B cell (primary cell): ENCODE measurements at regions not wholly inside any gene's neighbourhood (a gene's known extent, or its start where the extent isn't known, plus 50 kb on each side); places are given as distances from the start of the nearest gene placed in this dataset.

Source experiments
- ATAC-seq: fragments of 200-7000 bp; cut with Tn5 transposase; one replicate; pipeline ENCODE4 v1.10.0; 2021; ENCODE audit warnings: low read depth, mild to moderate bottlenecking, moderate number of reproducible peaks, moderate library complexity
- CTCF ChIA-PET: fragments of 350-600 bp; sonication (Branson Sonifier 250); formaldehyde crosslinking; loops from one replicate; lab custom pipeline; 2021; ENCODE audit warnings: antibody characterized with exemption, inconsistent platforms; lab: Charles Lee
- POLR2A ChIA-PET: fragments of 350-600 bp; sonication (Branson Sonifier 250); formaldehyde crosslinking; loops from one replicate; lab custom pipeline; 2021; ENCODE audit warnings: antibody characterized with exemption; lab: Charles Lee
- DNase-seq: peaks from one replicate; pipeline ENCODE4 v3.0.0; 2013
- H2AFZ ChIP-seq: 2 replicates; pipeline ENCODE4 v1.6.1; 2012; ENCODE audit warnings: mild to moderate bottlenecking, low read depth, low read length; ENCODE audit not compliant: insufficient read depth, poor library complexity, severe bottlenecking
- H3K27ac ChIP-seq, 2 donors: 1 replicate in 1 of 2; 2 replicates in 1 of 2; pipeline ENCODE4 v1.5.1; 2012 to 2013; ENCODE audit warnings: low read length in 2 of 2, mild to moderate bottlenecking in 2 of 2, moderate library complexity in 1 of 2
- H3K27me3 ChIP-seq, 4 experiments: fragments of 200-600 bp in 1 of 4; sonication (generic) in 1 of 4; replicated peaks in 1 of 4; 1 replicate in 2 of 4; 2 replicates in 2 of 4; pipeline versions ENCODE4 v1.6.1 to v1.7.0; 2013 to 2016; ENCODE audit warnings: low read length in 3 of 4, mild to moderate bottlenecking in 2 of 4, mixed read lengths in 1 of 4, moderate library complexity in 1 of 4; ENCODE audit not compliant: insufficient read depth in 4 of 4, control insufficient read depth in 3 of 4; ENCODE audit errors: control extremely low read depth in 1 of 4
- H3K36me3 ChIP-seq, 2 experiments: replicated peaks in 1 of 2; 1 replicate in 1 of 2; 2 replicates in 1 of 2; pipeline versions ENCODE4 v1.6.1 to v1.7.1; 2013; ENCODE audit warnings: low read length in 1 of 2; ENCODE audit not compliant: insufficient read depth in 2 of 2, control insufficient read depth in 1 of 2; ENCODE audit errors: control extremely low read depth in 1 of 2, extremely low read depth in 1 of 2
- H3K4me1 ChIP-seq, 2 donors: fragments of 200-600 bp in 1 of 2; sonication (generic) in 1 of 2; 1 replicate in 1 of 2; 2 replicates in 1 of 2; pipeline versions ENCODE4 v1.5.1 to v1.6.1; 2013 to 2017; ENCODE audit warnings: low read length in 2 of 2; ENCODE audit not compliant: control insufficient read depth in 2 of 2, insufficient read depth in 2 of 2
- H3K4me2 ChIP-seq: replicated peaks from 2 replicates; pipeline ENCODE3; 2012; ENCODE audit warnings: mild to moderate bottlenecking, low read depth, low read length; ENCODE audit not compliant: poor library complexity, severe bottlenecking
- H3K4me3 ChIP-seq, 5 experiments: fragments of 200-600 bp in 1 of 5; sonication (generic) in 1 of 5; 1 replicate in 3 of 5; 2 replicates in 2 of 5; pipeline versions ENCODE4 v1.5.1 to v1.7.0; 2011 to 2016; ENCODE audit warnings: low read length in 4 of 5, mild to moderate bottlenecking in 4 of 5, low read depth in 2 of 5, control low read depth in 1 of 5, moderate library complexity in 1 of 5; ENCODE audit not compliant: insufficient read depth in 1 of 5; ENCODE audit errors: control extremely low read depth in 1 of 5, extremely low read depth in 1 of 5
- H3K79me2 ChIP-seq: fragments of 200-600 bp; sonication (generic); one replicate; pipeline ENCODE4 v1.6.0; 2016; ENCODE audit warnings: low read length; ENCODE audit not compliant: control insufficient read depth, insufficient read depth
- H3K9ac ChIP-seq: fragments of 200-600 bp; sonication (generic); 2 replicates; pipeline ENCODE4 v1.6.1; 2017; ENCODE audit warnings: mild to moderate bottlenecking, low read length, moderate library complexity
- H3K9me3 ChIP-seq, 3 donors: one replicate each; pipeline versions ENCODE4 v1.6.1 to v1.7.1; 2013; ENCODE audit warnings: low read length in 2 of 3; ENCODE audit not compliant: control insufficient read depth in 2 of 3, insufficient read depth in 1 of 3; ENCODE audit errors: control extremely low read depth in 1 of 3
- H4K20me1 ChIP-seq: 2 replicates; pipeline ENCODE4 v1.6.0; 2012; ENCODE audit warnings: mild to moderate bottlenecking, low read length; ENCODE audit not compliant: insufficient read depth, control insufficient read depth, poor library complexity, severe bottlenecking
- H3K27ac Mint-ChIP-seq: one replicate; pipeline ENCODE4 v1.8.0; 2021; ENCODE audit warnings: mixed read lengths
- H3K27me3 Mint-ChIP-seq: one replicate; pipeline ENCODE4 v1.8.0; 2021; ENCODE audit warnings: mixed read lengths
- H3K4me1 Mint-ChIP-seq: one replicate; pipeline ENCODE4 v1.8.0; 2021; ENCODE audit warnings: mixed read lengths
- H3K4me3 Mint-ChIP-seq: one replicate; pipeline ENCODE4 v1.8.0; 2021; ENCODE audit warnings: mixed read lengths
- H3K9me3 Mint-ChIP-seq: one replicate; pipeline ENCODE4 v1.8.0; 2022; ENCODE audit warnings: mixed read lengths; ENCODE audit not compliant: insufficient read depth
- CTCF ChIP-seq: fragments of 200-600 bp; IDR thresholded peaks from one replicate; pipeline ENCODE4 v1.8.0; 2022; ENCODE audit warnings: antibody characterized with exemption, mild to moderate bottlenecking
- EZH2 ChIP-seq: IDR thresholded peaks from 2 replicates; pipeline ENCODE4 v1.6.1; 2012; ENCODE audit warnings: borderline replicate concordance, low read depth, mild to moderate bottlenecking, moderate library complexity, low read length; ENCODE audit not compliant: insufficient read depth, poor library complexity, severe bottlenecking
- WGBS: methylation state at CpG from one replicate; pipeline ENCODE4 v1.1.5; 2013; ENCODE audit warnings: missing lambda C conversion rate; ENCODE audit not compliant: insufficient coverage; 5-methylcytosine and 5-hydroxymethylcytosine counted together
- intact Hi-C: fragments of 100-400 bp; cut with micrococcal nuclease; formaldehyde crosslinking; loops from one replicate; pipeline ENCODE4 v1.10.0; 2022

- no peaks in the 10 kb centered on the region for H3K4me1 ChIP-seq
- no peaks in the 10 kb centered on the region for H3K27me3 Mint-ChIP-seq
- H3K79me2 ChIP-seq, result no peaks in the 10 kb centered on the region
- H3K9me3 Mint-ChIP-seq, result no peaks in the 10 kb centered on the region
- no peak overlapping the region for H3K4me3 Mint-ChIP-seq
- TF ChIP-seq CTCF (no peak), EZH2 (no peak)
- H4K20me1 ChIP-seq, result no peaks in the 10 kb centered on the region
- CTCF ChIA-PET, result no interaction called here
- no peaks in the 10 kb centered on the region for H3K27me3 ChIP-seq
- no peak overlapping the region for H3K4me2 ChIP-seq
- POLR2A ChIA-PET, result no interaction called here
- H3K9ac ChIP-seq, result no peak overlapping the region
- no peak for ATAC-seq
- H3K9me3 ChIP-seq, result peaks cover 0 to 1% (median 0%) of the 10 kb centered on the region in 3 donors
- no peak overlapping the region for H3K27ac Mint-ChIP-seq
- H3K4me1 Mint-ChIP-seq, result peaks cover 12% of the 10 kb centered on the region
- 0% methylated on average over 1 of the region's 4 CpGs for WGBS
- intact Hi-C loops, result no loop called here
- H2AFZ ChIP-seq, result no peak overlapping the region
- peak; percentile 14 for DNase-seq
- H3K4me3 ChIP-seq, result no peak overlapping the region
- no peaks in the 10 kb centered on the region for H3K36me3 ChIP-seq
- no peak overlapping the region for H3K27ac ChIP-seq
These were observed 326.8 kb downstream of the TUSC7 start for GRCh38 chr3:117036259-117036799.

DNA sequence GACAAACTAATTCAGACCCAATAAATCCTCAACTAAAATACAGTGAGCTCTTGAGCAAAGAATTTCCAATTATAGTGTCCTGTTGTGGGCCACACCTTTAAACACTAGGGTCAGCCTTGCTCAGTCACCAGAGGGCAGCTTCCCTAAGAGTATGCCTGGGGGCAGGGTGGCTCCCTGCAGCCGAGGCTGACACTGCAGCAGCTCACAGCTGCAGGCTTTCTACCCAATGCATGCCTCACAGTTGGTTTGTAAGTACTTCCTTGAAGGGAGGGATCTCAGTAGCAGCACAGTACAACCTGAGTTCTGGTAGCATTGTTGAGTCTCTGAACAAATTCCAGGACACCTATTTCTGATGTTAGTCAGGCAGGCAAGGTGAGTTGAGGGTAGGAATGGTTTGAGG, 335.6 kb downstream of the TUSC7 start:
- Histone ChIP-seq H3K4me2 (no peak overlapping the region), H4K20me1 (no peaks in the 10 kb centered on the region), H3K79me2 (no peaks in the 10 kb centered on the region), H3K36me3 (no peaks in the 10 kb centered on the region), H2AFZ (no peak overlapping the region), H3K27ac (no peak overlapping the region), H3K4me3 (no peak overlapping the region), H3K9me3 (no peaks in the 10 kb centered on the region), H3K4me1 (no peaks in the 10 kb centered on the region), H3K27me3 (no peaks in the 10 kb centered on the region), H3K9ac (no peak overlapping the region)
- no peak overlapping the region for H3K4me3 Mint-ChIP-seq
- TF ChIP-seq CTCF, result no peak
- no peak for TF ChIP-seq EZH2
- 0% methylated on average over 1 of the region's 1 CpG for WGBS
- ChIA-PET CTCF (no interaction called here), POLR2A (no interaction called here)
- no peaks in the 10 kb centered on the region for H3K4me1 Mint-ChIP-seq
- DNase-seq, result no peak
- no peak overlapping the region for H3K27ac Mint-ChIP-seq
- ATAC-seq, result no peak
- peaks cover 4% of the 10 kb centered on the region for H3K27me3 Mint-ChIP-seq
- intact Hi-C loops, result no loop called here
- H3K9me3 Mint-ChIP-seq, result no peaks in the 10 kb centered on the region
